ENCODE measurements at regions not wholly inside any gene's neighbourhood (a gene's known extent, or its start where the extent isn't known, plus 50 kb on each side); places are given as distances from the start of the nearest gene placed in this dataset.
"Not testable (repeated sequence)": the region's sequence is repeated elsewhere in the genome, so short reads cannot be mapped to it uniquely, and the experiment has no call there.

DNA sequence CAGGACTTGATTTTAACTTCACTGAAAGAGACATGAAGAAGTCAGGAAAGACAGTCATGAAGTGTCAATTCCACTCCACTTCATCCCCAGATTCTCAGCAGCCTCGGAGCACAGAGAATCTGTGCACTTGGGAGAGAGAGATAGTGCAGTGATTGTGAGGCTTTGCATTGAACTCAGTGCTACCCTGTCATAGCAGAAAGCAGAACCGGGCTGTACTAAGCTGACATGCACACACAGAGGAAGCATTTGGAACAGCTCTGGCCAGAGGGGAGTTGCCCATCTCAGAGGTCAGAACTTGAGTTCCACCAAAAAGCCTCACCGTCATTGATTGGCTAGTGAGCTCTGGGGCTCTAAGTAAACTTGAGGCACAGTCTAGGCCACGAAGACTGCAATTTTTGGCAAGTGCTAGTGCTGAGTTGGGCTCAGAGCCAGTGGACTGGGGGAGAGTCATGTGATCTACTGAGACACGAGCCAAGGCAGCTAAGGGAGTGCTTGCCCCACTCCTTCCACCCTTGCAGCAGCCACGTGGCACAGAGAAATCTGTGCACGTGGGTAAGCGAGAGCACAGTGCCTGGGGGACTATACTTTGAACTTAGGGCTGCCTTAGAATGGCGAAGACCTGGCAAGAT, 810.2 kb upstream of the ADAMTS5 start:
- in situ Hi-C loops (cut with HindIII; ENCODE audit: low sequenced_read_pairs), result no loop called here

- in situ Hi-C loops (cut with HindIII; ENCODE audit: low sequenced_read_pairs), result no loop called here
Observed at GRCh38 chr21:27772816-27773215, 805.9 kb upstream of the ADAMTS5 start.

DNA sequence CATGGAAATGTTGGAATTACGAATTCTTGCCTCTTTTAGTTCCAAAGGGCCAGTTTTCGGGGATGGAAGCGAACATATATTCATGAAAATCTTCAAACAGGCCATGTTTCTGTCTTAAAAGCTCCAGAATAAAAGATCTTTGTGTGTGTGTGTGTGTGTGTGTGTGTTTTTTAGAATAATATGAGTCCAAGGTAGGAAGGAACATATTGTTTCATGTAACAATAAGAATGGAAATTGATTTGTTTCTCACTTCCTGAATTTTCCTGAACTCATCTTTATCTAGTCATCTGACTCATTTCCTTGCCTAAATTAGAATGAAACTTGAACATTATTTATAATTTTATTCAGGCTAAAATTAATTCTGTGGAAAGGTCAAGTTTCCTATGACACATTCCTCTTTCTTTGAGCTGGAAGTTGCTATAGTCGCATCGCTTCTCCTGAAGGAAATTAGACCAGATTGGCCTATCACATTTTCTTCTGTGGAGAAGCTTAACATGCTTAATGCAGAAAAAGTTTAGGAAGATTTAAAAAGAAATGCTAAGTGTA, 805.1 kb upstream of the ADAMTS5 start:
- in situ Hi-C loops (cut with HindIII; ENCODE audit: low sequenced_read_pairs), result no loop called here

DNA sequence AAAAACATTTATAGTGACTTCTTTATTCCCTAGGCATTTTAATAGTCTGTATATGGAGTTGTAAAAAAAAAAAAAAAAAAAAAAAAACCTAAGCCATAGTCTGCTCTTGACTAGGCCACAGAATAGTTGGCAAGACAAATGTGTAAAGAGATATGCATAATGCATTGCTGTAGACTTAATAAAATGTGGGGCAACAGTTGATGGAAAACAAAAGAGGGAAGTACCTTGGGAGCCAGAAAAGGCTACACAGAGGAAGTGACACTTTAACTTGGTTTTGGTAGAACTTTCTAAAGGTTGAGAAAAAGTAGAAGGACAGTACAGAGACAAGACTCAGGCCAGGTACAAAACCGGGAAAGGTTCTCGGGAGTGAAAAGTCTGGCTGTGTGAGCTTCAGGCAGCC, 802.9 kb upstream of the ADAMTS5 start:
- in situ Hi-C loops (cut with HindIII; ENCODE audit: low sequenced_read_pairs), result no loop called here

DNA sequence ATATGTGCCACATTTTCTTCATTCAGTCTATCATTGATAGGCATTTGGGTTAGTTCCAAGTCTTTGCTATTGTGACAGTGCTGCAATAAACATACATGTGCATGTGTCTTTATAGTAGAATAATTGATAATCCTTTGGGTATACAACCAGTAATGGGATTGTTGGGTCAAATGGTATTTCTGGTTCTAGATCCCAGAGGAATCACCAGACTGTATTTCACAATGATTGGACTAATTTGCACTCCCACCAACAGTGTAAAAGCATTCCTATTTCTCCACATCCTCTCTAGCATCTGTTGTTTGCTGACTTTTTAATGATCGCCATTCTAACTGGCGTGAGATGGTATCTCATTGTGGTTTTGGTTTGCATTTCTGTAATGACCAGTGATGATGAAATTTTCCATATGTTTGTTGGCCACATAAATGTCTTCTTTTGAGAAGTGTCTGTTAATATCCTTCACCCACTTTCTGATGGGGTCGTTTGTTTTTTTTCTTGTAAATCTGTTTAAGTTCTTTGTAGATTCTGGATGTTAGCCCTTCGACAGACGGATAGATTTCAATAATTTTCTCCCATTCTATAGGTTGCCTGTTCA, 801.3 kb upstream of the ADAMTS5 start:
- in situ Hi-C loops (cut with HindIII; ENCODE audit: low sequenced_read_pairs), result not testable (repeated sequence)

GRCh38 chr21:27764056-27764455, 797.2 kb upstream of the ADAMTS5 start:
- in situ Hi-C loops (cut with HindIII; ENCODE audit: low sequenced_read_pairs), result no loop called here

- in situ Hi-C loops (cut with HindIII; ENCODE audit: low sequenced_read_pairs), result no loop called here
Observed at GRCh38 chr21:27761623-27762022, 794.7 kb upstream of the ADAMTS5 start.

- in situ Hi-C loops (cut with HindIII; ENCODE audit: low sequenced_read_pairs), result no loop called here
Observed at GRCh38 chr21:27759820-27760219, 792.9 kb upstream of the ADAMTS5 start.

- in situ Hi-C loops (cut with HindIII; ENCODE audit: low sequenced_read_pairs), result no loop called here
Observed at GRCh38 chr21:27759091-27759659, 792.3 kb upstream of the ADAMTS5 start.

DNA sequence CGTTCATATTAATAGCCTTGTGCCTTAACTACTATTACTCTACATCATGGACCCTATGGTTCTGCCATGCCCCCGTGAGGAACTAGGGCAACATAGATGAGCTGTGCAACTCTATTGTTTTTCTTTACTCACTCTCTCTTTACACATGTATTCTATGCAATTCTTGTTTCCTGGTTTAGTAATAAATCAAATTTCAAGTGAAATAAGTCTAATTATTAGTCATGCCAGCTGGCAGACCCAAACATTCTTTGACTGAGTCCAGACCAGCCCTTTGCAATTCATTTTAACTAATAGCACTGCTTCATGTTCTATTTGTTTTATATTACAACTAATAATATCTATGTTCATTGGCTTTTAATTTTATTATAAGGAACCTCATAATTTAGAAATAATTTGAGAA, 789.3 kb upstream of the ADAMTS5 start:
- in situ Hi-C loops (cut with HindIII; ENCODE audit: low sequenced_read_pairs), result no loop called here

- in situ Hi-C loops (cut with HindIII; ENCODE audit: low sequenced_read_pairs), result no loop called here
Observed at GRCh38 chr21:27743971-27744564, 777.2 kb upstream of the ADAMTS5 start.

- in situ Hi-C loops (cut with HindIII; ENCODE audit: low sequenced_read_pairs), result no loop called here
Observed at GRCh38 chr21:27741736-27742135, 774.8 kb upstream of the ADAMTS5 start.

- in situ Hi-C loops (cut with HindIII; ENCODE audit: low sequenced_read_pairs), result no loop called here
Observed at GRCh38 chr21:27740084-27740483, 773.2 kb upstream of the ADAMTS5 start.

- in situ Hi-C loops (cut with HindIII; ENCODE audit: low sequenced_read_pairs), result no loop called here
Observed at GRCh38 chr21:27739187-27739586, 772.3 kb upstream of the ADAMTS5 start.

DNA sequence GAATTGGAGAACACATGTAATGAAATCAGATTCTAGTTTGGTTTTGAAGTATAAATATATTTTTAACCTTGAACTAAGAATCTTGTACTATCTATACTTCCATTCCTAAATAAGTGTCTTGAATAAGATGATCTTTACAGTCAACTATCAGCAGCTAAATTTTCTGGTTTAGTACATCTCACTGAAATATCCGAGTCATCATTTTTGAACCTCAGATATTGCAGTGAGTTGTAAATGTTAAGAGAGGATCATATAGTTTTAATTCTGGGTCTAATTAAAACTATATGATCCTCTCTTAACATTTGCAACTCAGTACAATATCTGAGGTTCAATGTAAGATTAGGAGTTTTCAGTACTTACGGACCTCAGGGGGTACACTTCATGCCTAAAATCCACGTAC, 768.8 kb upstream of the ADAMTS5 start:
- in situ Hi-C loops (cut with HindIII; ENCODE audit: low sequenced_read_pairs), result no loop called here

DNA sequence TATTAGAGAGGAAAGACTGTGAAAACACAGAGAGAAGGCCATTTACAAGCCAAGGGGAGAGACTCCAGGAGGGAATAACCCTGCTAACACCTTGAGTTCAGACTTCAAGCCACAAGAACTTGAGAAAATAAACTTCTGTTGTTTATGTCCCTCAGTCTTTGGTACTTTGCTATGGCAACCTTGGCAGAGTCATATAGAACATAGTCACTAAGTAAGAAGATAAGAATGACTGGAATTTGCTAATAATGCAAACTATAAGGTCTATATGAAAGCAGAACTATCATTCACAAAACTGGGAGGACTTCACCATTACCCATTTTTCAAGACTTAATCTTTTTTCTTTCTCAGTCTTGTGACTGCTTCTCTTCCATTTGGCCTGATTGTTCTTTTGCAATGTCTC, 767.3 kb upstream of the ADAMTS5 start:
- in situ Hi-C loops (cut with HindIII; ENCODE audit: low sequenced_read_pairs), result no loop called here

GRCh38 chr21:27725916-27726315, 759.0 kb upstream of the ADAMTS5 start:
- in situ Hi-C loops (cut with HindIII; ENCODE audit: low sequenced_read_pairs), result no loop called here

GRCh38 chr21:27722095-27722494, 755.2 kb upstream of the ADAMTS5 start:
- in situ Hi-C loops (cut with HindIII; ENCODE audit: low sequenced_read_pairs), result no loop called here

- in situ Hi-C loops (cut with HindIII; ENCODE audit: low sequenced_read_pairs), result no loop called here
Observed at GRCh38 chr21:27721675-27722074, 754.8 kb upstream of the ADAMTS5 start.

- in situ Hi-C loops (cut with HindIII; ENCODE audit: low sequenced_read_pairs), result no loop called here
Observed at GRCh38 chr21:27719226-27719625, 752.3 kb upstream of the ADAMTS5 start.

DNA sequence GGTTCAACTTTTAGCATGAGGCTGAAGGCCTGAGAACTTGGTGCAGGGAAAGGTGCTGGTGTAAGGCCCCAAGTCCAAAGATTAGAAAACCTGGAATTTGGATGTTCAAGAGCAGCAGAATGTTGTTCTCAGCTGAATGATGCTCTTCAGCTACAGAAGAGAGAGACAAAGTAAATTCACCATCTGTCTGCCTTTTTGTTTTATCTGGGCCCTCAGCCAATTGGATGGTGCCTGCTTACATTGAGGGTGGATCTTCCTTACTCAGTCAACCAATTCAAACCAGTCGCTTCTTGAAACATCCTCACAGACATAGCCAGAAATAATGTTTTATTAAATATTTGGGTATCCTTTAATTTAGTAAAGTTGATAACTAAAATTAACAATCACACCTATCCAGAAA, 748.2 kb upstream of the ADAMTS5 start:
- in situ Hi-C loops (cut with HindIII; ENCODE audit: low sequenced_read_pairs), result no loop called here

All from DLD1 (cell line).